Stomach (tissue), 8 donors: ENCODE measurements at regions not wholly inside any gene's neighbourhood (a gene's known extent, or its start where the extent isn't known, plus 50 kb on each side); places are given as distances from the start of the nearest gene placed in this dataset.

Source experiments
- DNase-seq, 2 donors: peaks; one replicate each; pipeline versions ENCODE4 v3.0.0 to v3.0.0-alpha.2; 2013 to 2019
- H3K27ac ChIP-seq, 5 donors: fragments of 200-600 bp in 4 of 5; sonication (generic) in 4 of 5; one replicate each; pipeline ENCODE4 v1.5.1; 2013 to 2019; ENCODE audit warnings: mild to moderate bottlenecking in 1 of 5, moderate library complexity in 1 of 5
- H3K27me3 ChIP-seq, 3 donors: fragments of 200-600 bp; sonication (generic); one replicate each; pipeline ENCODE4 v1.5.1; 2017 to 2019; ENCODE audit warnings: mixed run types in 1 of 3
- H3K36me3 ChIP-seq, 4 donors: fragments of 200-600 bp; sonication (generic); 1 replicate in 3 of 4; 2 replicates in 1 of 4; pipeline ENCODE4 v1.5.1; 2016 to 2019
- H3K4me1 ChIP-seq, 4 donors: fragments of 200-600 bp; sonication (generic); one replicate each; pipeline ENCODE4 v1.5.1; 2016 to 2019
- H3K4me3 ChIP-seq, 4 donors: fragments of 200-600 bp; sonication (generic) in 3 of 4; one replicate each; pipeline ENCODE4 v1.5.1; 2016 to 2019; ENCODE audit warnings: mild to moderate bottlenecking in 1 of 4
- H3K9me3 ChIP-seq, 4 donors: fragments of 200-600 bp; sonication (generic); one replicate each; pipeline ENCODE4 v1.5.1; 2016 to 2019
- CTCF ChIP-seq, 7 experiments: fragments of 450-650 bp in 4 of 7; fragments of 200-600 bp in 3 of 7; sonication (generic) in 3 of 7; IDR thresholded peaks; one replicate each; pipeline ENCODE4 v1.5.1; 2016 to 2019; ENCODE audit warnings: antibody characterized with exemption in 7 of 7, control low read depth in 2 of 7, mild to moderate bottlenecking in 1 of 7
- EP300 ChIP-seq: sonication (generic); formaldehyde crosslinking; IDR thresholded peaks from one replicate; pipeline ENCODE4 v1.6.1; 2017; ENCODE audit warnings: antibody characterized with exemption
- POLR2A ChIP-seq, 4 donors: fragments of 450-650 bp; IDR thresholded peaks; one replicate each; pipeline ENCODE4 v1.6.1; 2016; ENCODE audit warnings: antibody characterized with exemption in 4 of 4, control low read depth in 2 of 4, mild to moderate bottlenecking in 1 of 4, moderate library complexity in 1 of 4
- POLR2AphosphoS5 ChIP-seq, 3 donors: sonication (generic); formaldehyde crosslinking; IDR thresholded peaks; one replicate each; pipeline ENCODE4 v1.6.1; 2016; ENCODE audit warnings: antibody characterized with exemption in 3 of 3
- WGBS, 5 donors: extraction: QIAGEN DNeasy Blood & Tissue Kit in 3 of 5; methylation state at CpG; one replicate each; pipeline versions ENCODE4 v1.1.5 to v1.1.7; 2013 to 2018; 5-methylcytosine and 5-hydroxymethylcytosine counted together
- intact Hi-C: fragments of 100-400 bp; cut with DNase I; formaldehyde crosslinking; loops from one replicate; pipeline ENCODE4 v1.15.1; 2023; ENCODE audit warnings: low total_unique reads
- donor health status: healthy with polysubstance abuse.
- donor health status: Bipolar disorder and iron deficiency.
- donor health status: healthy.

- intact Hi-C loops: no loop called here
- 79 to 95% (median 81%) methylated on average over 6 of the region's 6 CpGs for WGBS, 5 donors
- Histone ChIP-seq H3K4me3 (no peak overlapping the region), H3K4me1 (no peaks in the 10 kb centered on the region), H3K27ac (no peak overlapping the region), H3K9me3 (no peaks in the 10 kb centered on the region), H3K36me3 (no peaks in the 10 kb centered on the region), H3K27me3 (no peaks in the 10 kb centered on the region)
- no peak for DNase-seq
- TF ChIP-seq EP300 (no peak), CTCF (IDR thresholded peaks at IDR 0.05) (no peak), POLR2A (IDR thresholded peaks at IDR 0.05) (no peak)
Observed at GRCh38 chr15:77553695-77554094, 79.0 kb downstream of the LINGO1 start.

- H3K27me3 ChIP-seq: no peaks in the 10 kb centered on the region
- no peaks in the 10 kb centered on the region for H3K4me1 ChIP-seq
- no peak for TF ChIP-seq POLR2AphosphoS5 (IDR thresholded peaks at IDR 0.05)
- TF ChIP-seq POLR2A (IDR thresholded peaks at IDR 0.05): no peak
- no peak for TF ChIP-seq EP300
- TF ChIP-seq CTCF (IDR thresholded peaks at IDR 0.05): no peak
- intact Hi-C loops: no loop called here
- H3K36me3 ChIP-seq: no peaks in the 10 kb centered on the region
- no peak overlapping the region for H3K4me3 ChIP-seq
- no peak overlapping the region for H3K27ac ChIP-seq
- no peak for DNase-seq
- no peaks in the 10 kb centered on the region for H3K9me3 ChIP-seq
- WGBS, 5 donors: 91 to 97% (median 94%) methylated on average over 3 of the region's 3 CpGs
Observed at GRCh38 chr15:77553257-77553656, 79.5 kb downstream of the LINGO1 start.

GRCh38 chr15:77552066-77552465, 80.6 kb downstream of the LINGO1 start:
- intact Hi-C loops: no loop called here
- Histone ChIP-seq H3K27me3 (no peaks in the 10 kb centered on the region), H3K36me3 (no peaks in the 10 kb centered on the region), H3K9me3 (no peaks in the 10 kb centered on the region), H3K4me3 (no peak overlapping the region), H3K4me1 (no peaks in the 10 kb centered on the region), H3K27ac (no peak overlapping the region)
- 55 to 83% (median 59%) methylated on average over 1 to 4 of the region's 4 CpGs for WGBS, 5 donors
- TF ChIP-seq POLR2AphosphoS5 (IDR thresholded peaks at IDR 0.05): no peak
- TF ChIP-seq EP300: no peak
- TF ChIP-seq POLR2A (IDR thresholded peaks at IDR 0.05): no peak
- TF ChIP-seq CTCF (IDR thresholded peaks at IDR 0.05): no peak
- DNase-seq: no peak

GRCh38 chr15:77550301-77551251, 82.1 kb downstream of the LINGO1 start:
- intact Hi-C loops: no loop called here
- Histone ChIP-seq H3K4me1 (peaks cover 0 to 8% (median 3%) of the 10 kb centered on the region in 4 donors), H3K9me3 (no peaks in the 10 kb centered on the region), H3K27me3 (no peaks in the 10 kb centered on the region), H3K4me3 (no peak overlapping the region), H3K36me3 (no peaks in the 10 kb centered on the region), H3K27ac (no peak overlapping the region)
- TF ChIP-seq POLR2AphosphoS5 (IDR thresholded peaks at IDR 0.05): no peak
- TF ChIP-seq EP300: no peak
- 79 to 85% (median 84%) methylated on average over 10 to 13 of the region's 13 CpGs for WGBS, 5 donors
- no peak for DNase-seq
